Cardiac fibroblast (primary cell): ENCODE measurements at regions not wholly inside any gene's neighbourhood (a gene's known extent, or its start where the extent isn't known, plus 50 kb on each side); places are given as distances from the start of the nearest gene placed in this dataset.
A peak's percentile ranks its signal among the peaks of the same experiment; 100 is the strongest.

Source experiments
- DNase-seq, 2 donors: peaks; one replicate each; pipeline versions ENCODE4 v3.0.0 to v3.0.0-alpha.2; 2010; ENCODE audit warnings: low read depth in 2 of 2
- H3K4me3 ChIP-seq, 2 donors: replicated peaks in 1 of 2; 1 replicate in 1 of 2; 2 replicates in 1 of 2; pipeline ENCODE4 v1.5.1; 2011; ENCODE audit warnings: low read depth in 2 of 2, low read length in 2 of 2, mild to moderate bottlenecking in 2 of 2, moderate library complexity in 1 of 2
- TF ChIP-seq, protein P1 (sequence below): IDR thresholded peaks from one replicate; pipeline ENCODE4 v1.5.1; 2011; ENCODE audit warnings: low read depth, mild to moderate bottlenecking, low read length, inconsistent platforms

GRCh38 chr1:201589186-201589585, 50.3 kb downstream of the NAV1 start:
- H3K4me3 ChIP-seq = no peak overlapping the region
- TF ChIP-seq, protein P1, sequence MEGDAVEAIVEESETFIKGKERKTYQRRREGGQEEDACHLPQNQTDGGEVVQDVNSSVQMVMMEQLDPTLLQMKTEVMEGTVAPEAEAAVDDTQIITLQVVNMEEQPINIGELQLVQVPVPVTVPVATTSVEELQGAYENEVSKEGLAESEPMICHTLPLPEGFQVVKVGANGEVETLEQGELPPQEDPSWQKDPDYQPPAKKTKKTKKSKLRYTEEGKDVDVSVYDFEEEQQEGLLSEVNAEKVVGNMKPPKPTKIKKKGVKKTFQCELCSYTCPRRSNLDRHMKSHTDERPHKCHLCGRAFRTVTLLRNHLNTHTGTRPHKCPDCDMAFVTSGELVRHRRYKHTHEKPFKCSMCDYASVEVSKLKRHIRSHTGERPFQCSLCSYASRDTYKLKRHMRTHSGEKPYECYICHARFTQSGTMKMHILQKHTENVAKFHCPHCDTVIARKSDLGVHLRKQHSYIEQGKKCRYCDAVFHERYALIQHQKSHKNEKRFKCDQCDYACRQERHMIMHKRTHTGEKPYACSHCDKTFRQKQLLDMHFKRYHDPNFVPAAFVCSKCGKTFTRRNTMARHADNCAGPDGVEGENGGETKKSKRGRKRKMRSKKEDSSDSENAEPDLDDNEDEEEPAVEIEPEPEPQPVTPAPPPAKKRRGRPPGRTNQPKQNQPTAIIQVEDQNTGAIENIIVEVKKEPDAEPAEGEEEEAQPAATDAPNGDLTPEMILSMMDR = no peak
- no peak for DNase-seq

- TF ChIP-seq, protein P1 = no peak
- no peak overlapping the region for H3K4me3 ChIP-seq
These were observed 51.5 kb downstream of the NAV1 start for GRCh38 chr1:201590474-201590873.

DNA sequence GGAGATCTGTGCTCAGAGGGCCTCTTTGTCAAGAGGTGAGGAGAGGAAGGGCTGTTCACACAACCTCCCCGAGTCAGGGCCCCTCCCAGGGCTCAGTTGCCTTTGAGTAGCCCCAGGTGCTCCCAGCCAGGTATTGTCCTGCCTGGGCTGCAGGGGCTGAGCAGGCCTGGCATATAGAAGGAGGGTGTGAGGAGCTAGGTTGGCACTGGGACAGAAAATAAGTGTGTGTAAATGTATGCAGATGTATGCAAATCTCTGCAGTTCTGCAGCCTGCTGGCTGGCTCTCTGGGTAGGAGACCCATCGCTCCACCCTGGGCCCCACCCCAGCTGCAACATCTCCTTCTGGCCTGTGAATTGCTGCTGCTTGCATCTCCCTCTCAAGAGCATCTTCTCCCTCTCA, 52.4 kb downstream of the NAV1 start:
- H3K4me3 ChIP-seq = no peak overlapping the region
- TF ChIP-seq, protein P1 = no peak
- DNase-seq = no peak

More at GRCh38 chr1:201590474-201590873, 51.5 kb downstream of the NAV1 start:
- no peak for DNase-seq

- no peak overlapping the region for H3K4me3 ChIP-seq
- no peak for DNase-seq
- TF ChIP-seq, protein P1 = no peak
These were observed 53.1 kb downstream of the NAV1 start for GRCh38 chr1:201591981-201592380.

DNA sequence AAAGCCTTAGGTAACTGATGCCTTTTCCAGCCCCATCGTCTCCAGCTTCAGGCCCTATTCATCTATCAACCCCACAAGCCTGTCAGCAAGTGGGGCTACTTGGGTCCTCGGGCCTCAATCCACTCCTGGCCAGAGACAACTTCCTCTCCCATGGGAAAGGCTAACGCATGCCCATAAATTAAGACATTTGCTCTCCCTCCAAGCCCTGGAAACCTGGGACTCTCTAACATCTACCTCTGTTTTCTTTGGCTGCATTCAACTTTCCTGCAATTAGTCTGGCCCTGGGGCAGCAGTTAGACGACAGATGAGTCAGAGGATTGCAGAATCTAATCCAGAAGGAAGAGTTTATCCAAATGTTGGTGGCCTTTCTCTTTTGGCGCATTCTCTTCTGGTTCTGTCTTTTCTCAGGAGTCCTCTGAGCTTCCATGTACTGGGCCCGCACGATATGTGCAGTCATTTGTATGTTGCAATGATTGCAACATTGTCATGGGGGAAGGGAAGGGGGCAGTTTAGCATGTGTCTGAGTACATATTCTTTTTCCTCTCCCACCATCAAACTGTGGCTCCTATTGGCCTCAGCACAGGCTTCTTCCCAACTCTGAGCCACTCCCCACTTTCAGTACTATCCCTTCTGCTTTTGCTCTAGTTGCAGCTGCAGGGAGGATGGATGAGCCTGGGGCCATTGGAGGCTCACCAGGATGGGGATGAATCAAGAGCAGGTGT, 54.4 kb downstream of the NAV1 start:
- TF ChIP-seq, protein P1 = no peak
- H3K4me3 ChIP-seq = no peak overlapping the region
- peak; percentile 97 to 98 for DNase-seq

DNA sequence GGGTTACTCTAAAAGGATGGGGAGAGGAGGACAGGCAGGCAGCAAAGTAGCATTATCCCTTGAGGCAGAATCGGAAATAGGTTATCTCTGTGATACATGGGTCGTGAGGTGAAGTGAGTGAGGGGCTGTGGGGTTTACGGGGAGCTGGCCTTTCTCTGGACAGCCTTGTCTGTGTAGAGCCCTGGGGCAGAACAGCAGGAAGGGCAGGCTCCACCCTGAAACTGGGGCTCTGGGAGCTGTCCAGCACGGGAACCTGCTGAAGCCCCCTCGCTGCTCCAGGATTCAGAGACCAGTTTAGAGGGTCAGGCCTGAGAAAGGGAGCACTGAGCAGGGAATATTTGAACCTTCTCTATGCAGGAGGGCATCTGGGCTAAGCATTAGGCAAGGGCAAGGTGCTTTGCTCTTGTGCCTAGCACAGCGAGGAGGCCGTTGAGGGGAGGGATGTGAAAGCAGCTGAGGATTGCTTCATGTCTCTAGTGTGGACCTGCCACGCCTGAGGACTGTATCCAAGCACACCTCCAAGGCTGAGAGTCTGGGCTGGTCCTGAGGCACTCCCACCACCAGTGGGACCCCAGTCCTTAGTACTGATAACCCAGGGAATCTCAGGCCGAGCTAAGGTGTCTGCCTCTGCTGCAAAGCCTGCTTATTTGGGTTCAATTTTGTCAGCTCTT, 55.8 kb downstream of the NAV1 start:
- DNase-seq = peak; percentile 24 to 34
- H3K4me3 ChIP-seq = no peak overlapping the region
- TF ChIP-seq, protein P1 = no peak
